ENCODE measurements at regions not wholly inside any gene's neighbourhood (a gene's known extent, or its start where the extent isn't known, plus 50 kb on each side); places are given as distances from the start of the nearest gene placed in this dataset.

- no peak overlapping the region for H3K27ac Mint-ChIP-seq (ENCODE audit: unreplicated experiment)
- H3K4me1 Mint-ChIP-seq (ENCODE audit: low read depth, unreplicated experiment) = peaks cover 7% of the 10 kb centered on the region
- POLR2A ChIA-PET = no interaction called here
- Histone ChIP-seq H3K27me3 (replicated peaks; ENCODE audit: control insufficient read depth, insufficient read depth, low read length) (no peaks in the 10 kb centered on the region), H3K9me3 (no peaks in the 10 kb centered on the region), H3K4me3 (ENCODE audit: low read depth, low read length) (no peak overlapping the region), H3K4me1 (no peaks in the 10 kb centered on the region), H3K36me3 (ENCODE audit: control insufficient read depth, insufficient read depth, low read length) (no peaks in the 10 kb centered on the region)
- intact Hi-C loops (cut with micrococcal nuclease; ENCODE audit: unreplicated experiment) = no loop called here
- TF ChIP-seq, protein P1, sequence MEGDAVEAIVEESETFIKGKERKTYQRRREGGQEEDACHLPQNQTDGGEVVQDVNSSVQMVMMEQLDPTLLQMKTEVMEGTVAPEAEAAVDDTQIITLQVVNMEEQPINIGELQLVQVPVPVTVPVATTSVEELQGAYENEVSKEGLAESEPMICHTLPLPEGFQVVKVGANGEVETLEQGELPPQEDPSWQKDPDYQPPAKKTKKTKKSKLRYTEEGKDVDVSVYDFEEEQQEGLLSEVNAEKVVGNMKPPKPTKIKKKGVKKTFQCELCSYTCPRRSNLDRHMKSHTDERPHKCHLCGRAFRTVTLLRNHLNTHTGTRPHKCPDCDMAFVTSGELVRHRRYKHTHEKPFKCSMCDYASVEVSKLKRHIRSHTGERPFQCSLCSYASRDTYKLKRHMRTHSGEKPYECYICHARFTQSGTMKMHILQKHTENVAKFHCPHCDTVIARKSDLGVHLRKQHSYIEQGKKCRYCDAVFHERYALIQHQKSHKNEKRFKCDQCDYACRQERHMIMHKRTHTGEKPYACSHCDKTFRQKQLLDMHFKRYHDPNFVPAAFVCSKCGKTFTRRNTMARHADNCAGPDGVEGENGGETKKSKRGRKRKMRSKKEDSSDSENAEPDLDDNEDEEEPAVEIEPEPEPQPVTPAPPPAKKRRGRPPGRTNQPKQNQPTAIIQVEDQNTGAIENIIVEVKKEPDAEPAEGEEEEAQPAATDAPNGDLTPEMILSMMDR (IDR thresholded peaks at IDR 0.05; ENCODE audit: insufficient read depth in 1 of 2, low read depth in 1 of 2, low read length in 1 of 2, severe bottlenecking in 1 of 2, unreplicated experiment in 1 of 2) = no peak
- H3K36me3 Mint-ChIP-seq (ENCODE audit: insufficient read depth, unreplicated experiment) = no peaks in the 10 kb centered on the region
- no TSS peak for BruUV-seq (replicated peaks)
- H3K9me3 Mint-ChIP-seq (ENCODE audit: unreplicated experiment) = no peaks in the 10 kb centered on the region
- H3K27me3 Mint-ChIP-seq (ENCODE audit: insufficient read depth, unreplicated experiment) = no peaks in the 10 kb centered on the region
- CTCF ChIA-PET = no interaction called here
- no peak overlapping the region for H3K4me3 Mint-ChIP-seq (ENCODE audit: unreplicated experiment)
- DNase-seq = no peak
These were observed 83.8 kb upstream of the ATP1B1 start for GRCh38 chr1:169022648-169023047.

DNA sequence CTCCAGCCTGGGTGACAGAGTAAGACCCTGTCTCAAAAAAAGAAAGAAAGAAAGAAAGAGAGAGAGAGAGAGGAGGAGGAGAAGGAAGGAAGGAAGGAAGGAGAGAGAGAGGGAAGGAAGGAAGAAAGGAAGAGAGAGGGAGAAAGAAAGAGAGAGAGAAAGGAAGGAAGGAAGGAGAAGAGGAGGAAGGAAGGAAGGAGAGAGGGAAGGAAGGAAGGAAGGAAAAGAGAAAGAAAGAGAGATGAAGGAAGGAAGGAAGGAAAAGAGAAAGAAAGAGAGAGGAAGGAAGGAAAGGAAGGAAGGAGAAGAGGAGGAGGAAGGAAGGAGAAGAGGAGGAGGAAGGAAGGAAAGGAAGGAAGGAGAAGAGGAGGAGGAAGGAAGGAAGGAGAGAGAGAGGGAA lies 82.2 kb upstream of the ATP1B1 start:
- POLR2A ChIA-PET = no interaction called here
- BruUV-seq (replicated peaks) = no TSS peak
- CTCF ChIA-PET = no interaction called here
- peaks cover 7% of the 10 kb centered on the region for H3K4me1 Mint-ChIP-seq (ENCODE audit: low read depth, unreplicated experiment)
- no peaks in the 10 kb centered on the region for H3K9me3 ChIP-seq
- no peak for DNase-seq
- intact Hi-C loops (cut with micrococcal nuclease; ENCODE audit: unreplicated experiment) = no loop called here
- no peaks in the 10 kb centered on the region for H3K9me3 Mint-ChIP-seq (ENCODE audit: unreplicated experiment)
- no peak overlapping the region for H3K4me3 Mint-ChIP-seq (ENCODE audit: unreplicated experiment)
- TF ChIP-seq, protein P1 (IDR thresholded peaks at IDR 0.05; ENCODE audit: insufficient read depth in 1 of 2, low read depth in 1 of 2, low read length in 1 of 2, severe bottlenecking in 1 of 2, unreplicated experiment in 1 of 2) = no peak
- no peaks in the 10 kb centered on the region for H3K36me3 Mint-ChIP-seq (ENCODE audit: insufficient read depth, unreplicated experiment)
- no peaks in the 10 kb centered on the region for H3K27me3 Mint-ChIP-seq (ENCODE audit: insufficient read depth, unreplicated experiment)
- H3K36me3 ChIP-seq (ENCODE audit: control insufficient read depth, insufficient read depth, low read length) = no peaks in the 10 kb centered on the region; the same call in 1 of the 2 replicates
- no peak overlapping the region for H3K27ac Mint-ChIP-seq (ENCODE audit: unreplicated experiment)
- no peaks in the 10 kb centered on the region for H3K27me3 ChIP-seq (replicated peaks; ENCODE audit: control insufficient read depth, insufficient read depth, low read length)
- H3K4me3 ChIP-seq (ENCODE audit: low read depth, low read length) = no peak overlapping the region
- H3K4me1 ChIP-seq = no peaks in the 10 kb centered on the region

- intact Hi-C loops (cut with micrococcal nuclease; ENCODE audit: unreplicated experiment) = no loop called here
- no peaks in the 10 kb centered on the region for H3K9me3 Mint-ChIP-seq (ENCODE audit: unreplicated experiment)
- BruUV-seq (replicated peaks) = no TSS peak
- H3K36me3 ChIP-seq (ENCODE audit: control insufficient read depth, insufficient read depth, low read length) = no peaks in the 10 kb centered on the region; the same call in 1 of the 2 replicates
- H3K4me3 ChIP-seq (ENCODE audit: low read depth, low read length) = no peak overlapping the region
- TF ChIP-seq, protein P1 (IDR thresholded peaks at IDR 0.05; ENCODE audit: insufficient read depth in 1 of 2, low read depth in 1 of 2, low read length in 1 of 2, severe bottlenecking in 1 of 2, unreplicated experiment in 1 of 2) = no peak
- no peak overlapping the region for H3K4me3 Mint-ChIP-seq (ENCODE audit: unreplicated experiment)
- no peak for DNase-seq
- no peaks in the 10 kb centered on the region for H3K27me3 ChIP-seq (replicated peaks; ENCODE audit: control insufficient read depth, insufficient read depth, low read length)
- no peaks in the 10 kb centered on the region for H3K4me1 ChIP-seq
- no peaks in the 10 kb centered on the region for H3K27me3 Mint-ChIP-seq (ENCODE audit: insufficient read depth, unreplicated experiment)
- peaks cover 3% of the 10 kb centered on the region for H3K4me1 Mint-ChIP-seq (ENCODE audit: low read depth, unreplicated experiment)
- no peak overlapping the region for H3K27ac Mint-ChIP-seq (ENCODE audit: unreplicated experiment)
- H3K9me3 ChIP-seq = no peaks in the 10 kb centered on the region
- ChIA-PET POLR2A (no interaction called here), CTCF (no interaction called here)
- H3K36me3 Mint-ChIP-seq (ENCODE audit: insufficient read depth, unreplicated experiment) = no peaks in the 10 kb centered on the region
These were observed 81.7 kb upstream of the ATP1B1 start for GRCh38 chr1:169024800-169025271.

Measured in Caco-2 (cell line).